ENCODE measurements at regions not wholly inside any gene's neighbourhood (a gene's known extent, or its start where the extent isn't known, plus 50 kb on each side); places are given as distances from the start of the nearest gene placed in this dataset.

DNA sequence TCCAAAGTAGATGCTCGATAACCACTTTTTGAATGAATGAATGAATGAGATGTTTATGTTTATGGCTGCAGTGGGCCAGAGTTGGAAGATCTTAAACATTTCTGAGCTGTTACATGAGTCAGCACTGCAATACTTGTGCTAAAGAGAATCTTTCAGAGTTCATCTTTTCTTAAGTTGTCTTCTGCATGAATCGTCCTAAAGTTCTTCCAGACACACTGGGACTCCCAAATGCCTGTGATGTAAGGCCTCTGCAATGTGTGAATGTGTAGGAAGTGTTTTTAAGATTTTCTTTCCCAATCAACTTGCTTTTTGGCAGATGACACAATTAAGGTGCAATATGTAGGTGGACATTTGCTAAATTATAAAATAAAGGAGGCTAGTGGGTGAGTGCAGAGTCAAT lies 50.3 kb upstream of the TRIM9 start:
- DNase-seq (ENCODE audit: low read depth in 4 of 4, low spot score in 3 of 4): no peak

DNA sequence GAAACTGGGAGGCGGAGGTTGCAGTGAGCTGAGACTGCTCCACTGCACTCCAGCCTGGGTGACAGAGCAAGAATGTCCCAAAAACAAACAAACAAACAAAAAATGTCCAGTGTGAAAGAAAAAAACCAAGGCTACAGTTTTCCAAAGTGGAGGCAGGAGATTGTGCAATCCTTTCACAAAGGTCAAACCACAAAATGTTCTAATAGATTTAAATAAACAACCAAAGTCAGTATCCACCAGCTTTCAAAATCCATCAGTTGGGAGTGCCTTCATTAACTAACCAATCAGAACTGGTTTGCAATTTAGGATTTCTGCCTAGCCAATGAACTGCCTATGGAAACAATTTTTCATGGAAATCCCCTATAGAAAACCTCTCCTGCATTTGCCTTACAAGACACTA lies 52.3 kb upstream of the TRIM9 start:
- DNase-seq (ENCODE audit: low read depth in 4 of 4, low spot score in 3 of 4): no peak

DNA sequence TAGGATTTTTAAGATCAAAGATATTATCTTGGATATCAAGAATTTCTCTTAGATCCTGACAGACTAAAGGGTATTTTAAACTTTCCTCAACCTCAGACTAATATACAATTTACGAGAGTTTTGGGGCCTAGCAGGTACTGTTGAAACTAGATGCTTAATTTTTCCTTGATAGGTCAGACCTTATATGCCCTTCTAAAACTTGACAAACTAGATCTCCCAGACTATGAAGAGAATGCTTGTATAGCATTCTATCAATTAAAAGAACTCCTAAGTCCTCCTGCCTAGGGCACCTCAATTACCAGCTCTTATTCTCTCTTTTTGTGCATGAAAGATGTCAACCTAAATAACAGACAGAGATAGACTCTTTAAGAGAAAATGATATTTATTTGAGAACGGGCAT lies 60.4 kb upstream of the TRIM9 start:
- DNase-seq (ENCODE audit: low read depth in 4 of 4, low spot score in 3 of 4): no peak

DNA sequence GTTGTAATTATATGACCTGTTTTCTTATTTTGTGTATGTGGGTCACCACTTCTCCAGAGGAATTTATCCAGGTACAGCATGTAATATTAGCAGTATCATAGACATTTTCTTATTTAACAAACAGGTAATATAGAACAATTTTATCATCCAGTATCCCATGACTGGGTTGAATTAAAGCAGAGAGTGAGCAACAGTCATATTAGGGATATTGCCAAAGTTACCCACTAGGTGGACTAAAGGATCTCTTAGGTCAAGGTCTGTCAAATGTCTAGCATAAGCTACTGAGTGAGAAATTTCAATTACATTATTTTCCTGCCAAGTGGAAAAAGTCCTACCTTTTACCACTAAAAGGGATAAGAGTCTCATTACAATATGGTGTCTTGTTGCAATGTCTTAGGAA lies 62.1 kb upstream of the TRIM9 start:
- no peak for DNase-seq (ENCODE audit: low read depth in 4 of 4, low spot score in 3 of 4)

DNA sequence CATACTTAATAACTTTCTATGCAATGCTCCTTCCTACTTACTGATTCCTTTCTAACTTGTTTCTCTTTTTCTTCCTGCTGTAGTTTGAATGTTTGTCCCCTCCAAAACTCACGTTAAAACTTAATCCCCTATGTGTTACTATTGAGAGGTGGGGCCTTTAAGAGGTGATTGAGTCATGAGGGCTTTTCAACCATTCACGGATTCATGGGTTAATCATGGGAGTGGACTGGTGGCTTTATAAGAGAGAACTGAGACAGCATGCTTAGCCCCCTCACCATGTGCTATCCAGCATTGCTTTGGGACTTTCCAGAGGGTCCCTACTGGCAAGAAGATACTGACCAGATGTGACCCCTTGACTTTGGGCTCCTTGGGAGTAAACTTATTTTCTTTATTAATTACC lies 66.0 kb upstream of the TRIM9 start:
- no peak for DNase-seq (ENCODE audit: low read depth in 4 of 4, low spot score in 3 of 4)

DNA sequence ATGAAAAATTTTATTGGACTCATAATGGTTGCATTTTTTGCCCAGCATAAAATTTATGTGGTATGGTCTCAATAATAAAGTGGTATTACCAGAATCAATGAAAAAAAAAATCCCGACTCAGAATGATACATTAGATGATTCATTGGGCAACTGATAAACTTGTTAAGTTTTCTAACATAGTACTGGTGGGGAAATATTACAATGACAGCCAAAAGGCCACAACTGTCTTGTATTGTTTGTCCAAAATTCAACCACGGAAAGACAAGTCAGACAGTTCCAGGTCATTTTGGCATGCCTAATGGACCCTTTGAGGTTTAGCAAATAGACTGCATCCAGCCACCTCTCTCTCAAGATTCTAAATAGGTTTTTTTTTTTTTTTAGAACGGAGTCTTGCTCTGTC lies 70.5 kb upstream of the TRIM9 start:
- DNase-seq (ENCODE audit: low read depth in 4 of 4, low spot score in 3 of 4): no peak

DNA sequence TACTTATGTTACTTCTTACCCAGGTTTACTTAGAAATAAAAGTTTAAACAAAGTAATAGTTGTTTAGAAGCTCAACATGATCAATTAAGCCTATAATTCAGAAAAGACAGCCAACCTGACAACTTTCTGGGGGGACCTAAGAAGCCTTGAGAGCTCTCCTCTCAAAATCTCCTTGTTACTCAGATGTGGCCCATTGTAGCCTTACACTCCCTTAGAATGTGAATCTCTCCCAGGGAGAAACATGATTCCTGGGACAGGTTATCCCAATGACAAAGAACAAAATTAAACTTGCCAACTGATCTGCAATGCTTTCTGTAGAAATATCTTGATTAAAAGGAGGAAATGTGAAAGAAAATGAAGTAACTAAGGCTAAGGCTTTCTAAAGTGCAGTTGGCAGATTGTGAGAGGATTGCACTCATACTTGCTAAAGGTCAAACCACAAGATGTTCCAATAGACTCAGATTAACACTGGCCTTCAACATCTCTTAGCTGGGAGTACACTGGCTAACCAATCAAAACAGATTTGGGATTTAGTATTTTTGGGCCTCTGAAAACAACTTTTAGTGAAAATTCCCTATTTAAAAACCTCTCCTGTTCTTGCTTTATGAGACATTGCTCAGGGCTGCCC lies 72.3 kb upstream of the TMX1 start:
- DNase-seq (ENCODE audit: low read depth in 4 of 4, low spot score in 3 of 4): no peak

DNA sequence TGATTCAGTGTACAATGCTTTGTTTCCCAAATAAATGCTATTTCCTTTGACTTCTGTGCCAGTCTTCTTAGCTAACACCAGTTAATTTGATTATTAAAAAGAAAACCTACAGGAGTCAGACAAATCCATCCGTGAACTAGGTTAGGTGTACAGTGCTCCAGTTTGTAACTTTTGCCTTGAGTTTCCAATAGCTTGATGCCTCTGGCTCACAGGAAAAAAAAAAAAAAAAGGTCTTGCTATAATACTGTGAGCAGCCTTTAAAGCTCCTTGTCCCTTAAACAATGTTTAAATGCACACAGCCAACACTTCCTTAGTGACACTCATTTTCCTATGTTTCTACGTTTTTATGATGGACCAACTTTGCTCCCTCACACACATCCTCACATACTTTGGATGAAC lies 71.8 kb upstream of the TMX1 start:
- no peak for DNase-seq (ENCODE audit: low read depth in 4 of 4, low spot score in 3 of 4)

DNA sequence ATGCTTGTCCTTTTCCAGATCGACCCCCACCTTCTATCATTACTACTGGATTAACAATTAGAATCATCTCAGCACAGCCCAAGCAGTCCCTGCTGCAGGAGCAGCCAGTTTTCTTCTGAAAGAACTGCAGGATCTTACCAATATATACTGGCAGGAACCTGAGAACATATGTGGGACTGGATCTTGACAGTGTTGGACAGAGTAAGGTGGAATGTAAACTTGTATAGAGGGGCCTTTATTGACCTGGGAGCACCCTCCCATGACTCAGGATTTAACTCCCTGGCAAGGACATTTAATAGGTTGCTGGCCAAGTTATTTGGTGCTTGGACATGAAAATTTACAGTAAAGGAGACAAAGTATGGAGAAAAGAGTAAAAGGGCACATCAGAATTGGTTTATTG lies 66.2 kb upstream of the TMX1 start:
- DNase-seq (ENCODE audit: low read depth in 4 of 4, low spot score in 3 of 4): no peak

DNA sequence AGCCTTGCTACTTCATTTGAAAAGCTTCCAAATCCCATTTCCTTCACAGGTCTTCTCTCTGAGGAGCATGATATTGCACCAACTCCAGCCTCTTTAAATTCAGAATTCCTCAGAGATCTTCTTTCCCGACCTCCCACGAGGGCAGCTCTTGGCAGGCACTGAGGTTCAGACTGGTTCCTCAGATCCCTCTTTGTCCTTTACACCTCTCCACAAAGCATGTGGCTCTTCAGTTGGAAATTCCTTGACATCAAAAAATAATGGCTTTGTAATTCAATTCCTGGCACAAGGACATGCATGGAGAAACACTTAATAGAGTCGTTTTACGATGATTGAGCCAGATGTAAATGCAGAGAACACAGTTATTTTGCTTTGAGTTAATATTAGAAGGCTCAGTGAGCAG lies 63.2 kb upstream of the TMX1 start:
- DNase-seq (ENCODE audit: low read depth in 4 of 4, low spot score in 3 of 4): peak in 3 of 4 donors; percentile 9 to 46 (median 38)

DNA sequence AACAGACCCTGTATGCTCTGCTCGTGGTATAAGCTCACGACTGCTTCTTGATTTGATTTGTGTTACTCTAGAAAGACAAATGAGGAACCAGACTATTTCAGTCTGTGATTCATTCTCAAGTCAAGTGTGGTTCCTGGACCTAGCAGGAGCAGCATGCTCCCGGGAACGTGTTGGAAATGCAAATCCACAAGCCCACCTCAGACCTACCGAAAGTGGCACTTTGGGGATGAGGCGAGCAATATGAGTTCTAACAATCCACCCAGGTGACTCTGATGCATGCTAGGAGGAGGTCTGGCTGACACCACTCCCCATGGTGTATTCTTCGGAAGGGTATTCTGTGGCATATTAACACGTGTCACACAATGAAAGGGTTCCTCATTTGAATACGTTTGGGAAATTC lies 59.5 kb upstream of the TMX1 start:
- DNase-seq (ENCODE audit: low read depth in 4 of 4, low spot score in 3 of 4): no peak

DNA sequence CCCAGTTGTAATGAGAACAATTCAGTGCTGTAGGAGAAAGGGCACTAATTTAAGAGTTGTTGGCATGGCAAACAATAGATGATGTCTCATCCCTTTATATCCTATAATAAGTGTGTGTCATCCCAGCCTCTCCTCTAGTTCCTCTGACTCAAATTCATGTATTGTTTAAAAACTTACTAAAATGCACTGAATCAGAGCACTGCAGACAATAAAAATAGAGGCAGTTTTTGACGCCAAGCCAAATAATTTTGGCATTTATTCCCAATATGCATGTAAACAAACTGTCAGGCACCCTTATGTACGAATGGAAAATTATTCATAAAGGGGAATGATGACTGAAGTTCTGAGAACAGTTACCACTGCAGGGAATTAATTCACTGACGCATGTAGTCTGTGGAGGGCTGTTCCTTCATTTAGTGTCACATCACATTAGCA lies 57.9 kb upstream of the TMX1 start:
- DNase-seq (ENCODE audit: low read depth in 4 of 4, low spot score in 3 of 4): no peak

DNA sequence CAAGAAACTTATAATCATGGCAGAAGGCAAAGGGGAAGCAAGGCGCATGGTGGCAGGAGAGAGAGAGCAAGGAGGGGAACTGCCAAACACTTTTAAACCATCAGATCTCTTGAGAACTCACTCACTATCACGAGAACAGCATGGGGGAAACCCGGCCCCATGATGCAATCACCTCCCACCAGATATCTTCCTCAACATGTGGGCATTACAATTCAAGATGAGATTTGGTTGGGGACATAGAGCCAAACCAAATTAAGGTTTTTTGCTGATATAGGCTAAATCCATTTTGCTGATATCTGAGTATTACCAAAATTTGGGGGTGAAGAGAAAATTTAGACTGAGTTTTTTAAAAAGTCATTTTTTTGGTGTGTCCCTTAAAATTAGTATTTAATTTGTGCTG lies 54.9 kb upstream of the TMX1 start:
- DNase-seq (ENCODE audit: low read depth in 4 of 4, low spot score in 3 of 4): no peak

DNA sequence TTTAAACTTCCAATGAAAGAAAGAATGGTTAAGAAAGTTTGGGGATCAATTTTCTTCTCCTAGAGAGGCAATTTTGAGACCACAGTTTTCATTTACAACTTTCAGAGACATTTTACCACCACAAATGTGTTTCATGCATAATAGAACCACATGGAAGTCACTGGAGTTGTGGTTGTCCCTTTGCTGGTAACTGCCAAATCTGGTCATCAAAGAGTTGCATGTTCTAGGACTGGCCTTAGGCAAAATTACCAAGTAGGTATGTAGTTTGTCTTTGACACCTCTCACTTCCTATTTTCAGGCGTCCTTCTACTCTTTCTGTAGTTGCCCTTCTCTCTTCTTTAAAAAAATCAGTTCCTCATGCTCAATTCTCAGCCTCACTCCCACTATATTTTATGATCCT lies 54.3 kb upstream of the TMX1 start:
- no peak for DNase-seq (ENCODE audit: low read depth in 4 of 4, low spot score in 3 of 4)

DNA sequence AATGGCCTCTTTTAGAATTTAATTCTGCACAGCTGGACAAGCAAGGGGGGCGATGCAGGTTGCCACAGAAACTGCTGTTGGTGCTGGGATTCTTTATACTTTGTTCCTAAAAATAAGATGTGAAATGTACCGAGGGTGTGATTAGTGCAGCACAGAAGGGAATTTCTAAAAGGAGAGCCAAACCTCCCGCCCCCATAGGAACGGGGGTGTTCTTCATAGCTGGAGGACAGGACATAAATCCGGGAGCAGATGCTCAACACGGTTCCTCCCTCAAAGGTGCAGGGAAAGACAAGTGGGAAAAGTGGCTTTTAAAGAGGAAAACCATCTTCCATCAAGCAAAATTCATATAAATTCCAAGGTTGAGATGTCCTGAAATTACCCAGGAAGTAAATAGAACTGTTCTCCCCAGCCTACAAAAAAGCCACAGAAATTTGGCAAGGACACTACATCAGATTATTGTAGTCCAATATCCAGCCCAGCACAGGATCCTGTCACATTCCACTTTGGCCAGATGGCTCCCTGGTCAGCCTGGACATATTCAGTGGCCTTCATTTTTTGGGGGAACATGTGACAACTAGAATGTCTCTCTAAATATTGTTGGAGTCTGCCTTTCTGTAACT lies 51.4 kb upstream of the TMX1 start:
- DNase-seq (ENCODE audit: low read depth in 4 of 4, low spot score in 3 of 4): no peak

DNA sequence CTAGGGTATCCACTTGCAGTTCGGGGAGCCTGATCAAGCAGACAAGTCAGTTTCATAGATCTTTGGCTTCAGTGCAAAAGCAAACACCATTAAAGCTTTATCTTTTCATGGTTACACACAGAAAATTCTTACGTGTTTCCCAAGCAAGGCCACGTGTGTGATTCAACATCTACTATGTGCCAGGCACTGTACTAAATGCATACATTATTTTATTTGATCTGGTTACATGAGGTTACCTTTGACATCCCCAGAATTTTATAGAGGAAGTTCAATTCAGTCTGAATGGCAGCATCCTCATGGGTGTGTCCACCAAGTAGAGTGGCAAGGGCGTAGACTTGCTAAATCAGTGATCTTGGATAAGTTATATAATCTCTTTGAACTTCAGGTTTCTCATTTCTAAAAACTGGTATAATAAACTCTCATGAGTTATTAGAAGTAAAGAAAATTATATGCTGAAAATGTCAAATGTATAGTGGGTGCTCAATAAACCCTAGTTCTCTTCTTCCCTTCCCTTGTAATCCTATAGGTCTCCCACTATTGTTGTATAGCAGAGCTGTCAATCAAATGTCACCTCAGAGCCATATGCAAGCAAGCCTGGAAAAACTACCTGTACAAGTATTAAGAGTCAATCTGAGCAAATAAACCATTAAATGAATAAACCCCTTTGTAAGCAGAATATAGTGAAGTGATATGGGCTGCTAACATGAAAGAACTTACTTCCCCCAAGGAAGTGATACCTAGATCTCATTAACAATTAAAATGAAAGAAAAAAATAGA lies 50.3 kb upstream of the TMX1 start:
- DNase-seq (ENCODE audit: low read depth in 4 of 4, low spot score in 3 of 4): no peak
